GM19438 (cell line): ENCODE measurements at regions not wholly inside any gene's neighbourhood (a gene's known extent, or its start where the extent isn't known, plus 50 kb on each side); places are given as distances from the start of the nearest gene placed in this dataset.
"Not testable (repeated sequence)": the region's sequence is repeated elsewhere in the genome, so short reads cannot be mapped to it uniquely, and the experiment has no call there.

Source experiments
- ATAC-seq: cut with Tn5 transposase; IDR thresholded peaks from one replicate; pipeline ENCODE4 v1.9.1; 2021; ENCODE audit warnings: low read depth; ENCODE audit not compliant: unreplicated experiment

DNA sequence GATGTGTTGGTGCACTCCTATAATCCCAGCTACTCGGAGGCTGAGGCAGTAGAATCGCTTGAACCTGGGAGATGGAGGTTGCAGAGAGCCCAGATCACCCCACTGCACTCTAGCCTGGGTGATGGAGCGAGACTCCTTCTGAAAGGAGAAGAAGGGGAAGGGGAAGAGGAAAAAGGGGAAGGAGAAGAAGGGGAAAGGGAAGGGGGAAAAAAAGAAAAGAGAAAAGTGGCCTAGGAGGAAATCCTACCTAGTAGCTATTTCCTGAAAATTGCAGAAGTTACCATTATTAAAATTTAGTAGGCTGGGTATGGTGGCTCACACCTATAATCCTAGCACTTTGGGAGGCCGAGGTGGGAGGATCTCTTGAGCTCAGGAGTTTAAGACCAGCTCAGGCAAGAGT, 67.4 kb downstream of the ARRDC3 start:
- no peak for ATAC-seq

GRCh38 chr5:91313757-91314673, 69.1 kb downstream of the ARRDC3 start:
- ATAC-seq: no peak

DNA sequence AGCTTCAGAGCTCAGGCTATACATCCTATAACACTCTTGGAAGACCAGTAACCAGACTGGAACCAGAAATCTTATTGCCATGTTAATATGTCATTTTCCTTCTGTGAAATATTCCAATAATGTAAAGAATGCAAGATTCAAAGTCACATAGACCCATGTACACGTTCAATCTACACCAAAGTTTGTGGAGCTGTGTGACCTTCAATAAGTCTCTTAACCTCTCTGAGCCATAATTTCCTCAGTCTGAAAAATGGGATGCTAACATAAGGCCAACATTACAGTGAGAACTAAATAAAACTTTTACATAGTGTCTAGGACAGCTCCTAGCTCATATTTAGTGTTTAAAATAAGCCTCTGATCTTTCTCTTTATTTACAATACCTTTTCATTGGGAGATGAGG, 70.4 kb downstream of the ARRDC3 start:
- no peak for ATAC-seq

GRCh38 chr5:91311697-91312501, 71.2 kb downstream of the ARRDC3 start:
- peak; percentile 90 for ATAC-seq

DNA sequence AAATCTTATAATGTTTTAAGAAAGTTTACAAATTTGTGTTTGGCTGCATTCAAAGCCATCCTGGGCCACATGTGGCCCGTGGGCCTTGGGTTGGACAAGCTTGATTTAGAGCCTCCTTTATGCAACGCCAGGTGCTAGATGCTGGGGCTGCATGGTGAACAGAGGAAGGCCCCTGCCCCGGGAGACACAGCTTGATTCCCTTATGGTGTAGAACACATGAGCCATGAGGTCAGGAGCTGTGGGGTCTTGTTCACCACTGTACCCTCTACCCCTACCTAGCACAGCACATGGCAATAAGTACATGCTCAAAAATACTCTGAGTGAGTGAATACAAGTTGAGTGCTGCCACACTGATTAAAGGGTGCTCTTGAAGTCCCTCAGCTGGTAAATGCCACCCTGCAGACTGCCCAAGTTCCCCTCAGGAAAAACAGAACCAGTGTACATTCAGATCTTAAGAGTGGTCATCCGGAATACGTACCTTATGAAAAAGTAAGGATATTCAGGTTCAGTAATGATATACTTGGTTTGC, 71.9 kb downstream of the ARRDC3 start:
- ATAC-seq: peak; percentile 25

- not testable (repeated sequence) for ATAC-seq
These were observed 75.0 kb downstream of the ARRDC3 start for GRCh38 chr5:91308157-91308556.

DNA sequence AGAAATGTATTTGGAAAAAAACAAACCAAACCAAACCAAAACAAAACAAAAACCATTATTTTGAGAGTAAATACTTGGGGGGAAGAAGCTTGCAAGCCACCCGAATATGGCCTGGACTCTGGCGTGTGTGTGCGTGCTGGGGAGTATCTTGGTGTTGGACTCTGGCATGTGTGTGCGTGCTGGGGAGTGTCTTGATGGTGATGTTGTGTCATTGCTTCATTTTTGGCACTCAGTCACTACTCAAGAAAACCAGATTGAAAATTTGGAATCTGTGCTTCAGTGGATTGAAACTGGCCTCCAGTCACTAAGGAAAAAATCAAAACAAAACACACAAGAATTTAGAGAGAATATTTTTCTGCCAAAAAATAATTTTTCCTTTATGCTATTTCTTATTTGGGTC, 76.1 kb downstream of the ARRDC3 start:
- ATAC-seq: no peak

- no peak for ATAC-seq
These were observed 76.6 kb downstream of the ARRDC3 start for GRCh38 chr5:91306497-91306896.

DNA sequence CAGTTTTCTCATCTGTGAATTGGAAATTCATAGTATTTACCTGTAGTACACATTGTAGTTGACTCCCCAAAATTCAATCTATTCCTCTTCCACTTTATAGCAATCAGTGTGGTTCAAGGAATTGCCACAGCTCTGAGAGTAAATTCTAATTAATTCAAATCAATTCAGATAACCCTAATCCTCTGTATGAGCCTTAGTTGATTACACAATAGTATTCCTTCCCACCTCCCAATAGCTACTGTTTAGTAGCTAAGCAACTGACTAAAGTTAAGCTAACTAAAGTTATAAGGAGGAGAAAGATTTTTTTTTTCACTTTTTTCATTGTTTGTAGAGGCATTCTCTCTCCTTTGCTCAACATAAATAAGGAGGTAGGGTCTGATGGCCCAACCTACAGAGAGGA, 77.5 kb downstream of the ARRDC3 start:
- ATAC-seq: no peak

DNA sequence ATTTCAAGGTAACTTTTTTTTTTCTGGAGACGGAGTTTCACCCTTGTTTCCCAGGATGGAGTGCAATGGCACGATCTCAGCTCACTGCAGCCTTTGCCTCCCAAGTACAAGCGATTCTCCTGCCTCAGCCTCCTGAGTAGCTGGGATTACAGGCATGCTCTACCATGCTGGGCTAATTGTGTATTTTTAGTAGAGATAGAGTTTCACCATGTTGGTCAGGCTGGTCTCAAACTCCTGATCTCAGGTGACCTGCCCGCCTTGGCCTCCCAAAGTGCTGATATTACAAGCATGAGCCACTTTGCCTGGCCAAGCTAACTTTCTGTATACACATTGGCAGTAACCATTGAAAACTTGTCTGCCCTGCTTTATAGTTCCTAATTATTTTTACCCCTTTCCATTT, 79.1 kb downstream of the ARRDC3 start:
- ATAC-seq: not testable (repeated sequence)

- ATAC-seq: no peak
These were observed 80.2 kb downstream of the ARRDC3 start for GRCh38 chr5:91302958-91303357.

GRCh38 chr5:91302305-91302704, 80.8 kb downstream of the ARRDC3 start:
- no peak for ATAC-seq

- ATAC-seq: no peak
These were observed 81.8 kb downstream of the ARRDC3 start for GRCh38 chr5:91301106-91301846.

- ATAC-seq: no peak
These were observed 85.1 kb downstream of the ARRDC3 start for GRCh38 chr5:91297994-91298393.

DNA sequence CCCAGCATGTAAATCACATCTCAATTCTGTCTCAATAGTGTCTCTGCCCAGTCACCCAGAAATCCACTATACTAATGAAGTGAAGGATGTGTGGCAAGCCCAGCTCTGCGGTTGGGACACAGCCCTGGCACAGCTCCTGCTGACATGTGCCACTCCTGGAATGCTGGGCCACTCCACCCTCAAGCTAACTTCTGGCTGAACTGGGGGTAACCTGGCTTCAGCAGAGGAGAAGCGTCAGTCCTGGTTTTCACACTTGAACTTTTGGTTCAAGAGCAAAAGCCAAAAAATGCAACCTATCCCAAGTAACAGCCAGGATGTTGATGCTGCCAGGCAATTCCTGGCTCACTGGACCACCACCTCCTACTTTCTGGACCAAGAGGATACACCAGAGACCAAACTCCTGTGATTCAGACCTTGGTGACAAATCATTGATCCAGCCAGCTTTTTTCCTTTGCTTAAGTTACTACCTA, 86.4 kb downstream of the ARRDC3 start:
- no peak for ATAC-seq

GRCh38 chr5:91296102-91296501, 87.0 kb downstream of the ARRDC3 start:
- ATAC-seq: not testable (repeated sequence)

DNA sequence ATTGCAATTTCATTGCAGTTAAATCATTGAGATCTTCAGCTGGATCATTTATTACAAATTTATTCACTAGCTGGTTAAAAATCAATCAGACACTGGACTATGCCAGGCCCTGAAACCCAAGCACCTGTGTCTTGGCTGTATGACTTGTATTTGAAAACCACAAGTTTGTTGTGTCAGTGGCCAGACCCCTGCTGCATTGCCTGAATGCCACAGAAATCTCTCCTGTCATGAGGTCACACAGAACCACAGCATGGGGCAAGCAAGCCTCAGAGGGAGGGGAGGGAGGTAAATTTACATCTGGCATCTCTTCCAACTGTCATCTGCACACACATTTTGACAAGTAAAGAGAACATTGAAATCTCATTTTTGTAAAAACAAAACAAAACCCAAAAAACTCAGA, 90.0 kb downstream of the ARRDC3 start:
- peak; percentile 97 for ATAC-seq

DNA sequence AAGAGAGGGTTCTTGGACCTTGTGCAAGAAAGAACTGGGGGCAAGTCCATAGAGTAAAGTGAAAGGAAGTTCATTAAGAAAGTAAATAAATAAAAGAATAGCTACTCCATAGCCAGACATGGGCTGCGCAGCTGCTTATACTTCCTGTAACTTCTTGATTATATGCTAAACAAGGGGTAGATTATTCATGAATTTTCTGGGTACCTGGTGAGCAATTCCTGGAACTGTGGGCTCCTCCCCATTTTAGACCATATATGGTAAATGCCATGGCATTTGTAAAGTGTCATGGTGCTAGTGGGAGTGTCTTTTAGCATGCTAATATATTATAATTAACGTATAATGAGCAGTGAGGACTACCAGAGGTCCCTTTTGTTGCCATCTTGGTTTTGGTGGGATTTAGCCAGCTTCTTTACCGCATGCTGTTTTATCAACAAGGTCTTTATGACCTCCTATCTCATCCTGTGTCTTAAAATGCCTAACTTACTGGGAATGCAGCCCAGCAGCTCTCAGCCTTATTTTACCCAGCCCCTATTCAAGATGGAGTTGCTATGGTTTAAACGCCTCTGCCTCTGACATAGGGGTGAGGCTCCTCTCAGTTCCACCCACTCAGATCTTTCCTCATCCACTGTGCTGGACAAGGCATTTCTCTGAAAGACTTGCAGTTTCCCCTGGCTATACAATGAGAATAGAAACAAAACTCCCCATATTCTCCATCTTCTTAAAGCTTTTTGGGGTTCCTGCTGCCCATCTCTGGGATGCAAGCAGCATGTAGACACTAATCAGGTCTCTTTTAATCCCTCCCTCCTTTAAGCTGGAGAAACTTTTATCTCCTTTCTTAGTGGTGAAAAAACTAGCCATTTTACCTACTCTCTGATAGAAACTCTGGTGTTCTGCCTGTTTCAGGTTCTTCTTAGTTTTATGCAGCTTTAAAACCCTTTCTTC, 91.2 kb downstream of the ARRDC3 start:
- no peak for ATAC-seq

- no peak for ATAC-seq
These were observed 94.8 kb downstream of the ARRDC3 start for GRCh38 chr5:91288118-91288916.
